ENCODE measurements at regions not wholly inside any gene's neighbourhood (a gene's known extent, or its start where the extent isn't known, plus 50 kb on each side); places are given as distances from the start of the nearest gene placed in this dataset.

DNA sequence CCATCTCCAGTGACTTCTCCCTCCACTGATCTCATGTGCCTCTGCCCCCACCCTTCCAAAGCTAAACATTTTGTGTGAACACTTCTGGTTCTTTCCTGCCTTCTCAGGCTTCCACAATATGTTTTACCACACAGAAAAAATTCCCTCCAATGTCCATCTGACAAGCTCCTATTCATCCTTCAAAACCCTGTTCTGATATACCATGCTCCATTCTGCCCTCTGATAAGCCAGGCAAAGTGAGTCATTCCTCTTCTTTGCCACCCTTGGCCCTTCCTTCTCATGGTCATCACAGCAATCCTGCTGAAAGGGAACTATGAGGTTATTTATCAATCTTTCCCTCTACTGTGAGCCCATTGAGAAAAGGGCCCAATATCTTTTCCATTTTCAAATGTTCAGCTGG is 97.6 kb downstream of the BARX1 start:
- TF ChIP-seq, protein P1, sequence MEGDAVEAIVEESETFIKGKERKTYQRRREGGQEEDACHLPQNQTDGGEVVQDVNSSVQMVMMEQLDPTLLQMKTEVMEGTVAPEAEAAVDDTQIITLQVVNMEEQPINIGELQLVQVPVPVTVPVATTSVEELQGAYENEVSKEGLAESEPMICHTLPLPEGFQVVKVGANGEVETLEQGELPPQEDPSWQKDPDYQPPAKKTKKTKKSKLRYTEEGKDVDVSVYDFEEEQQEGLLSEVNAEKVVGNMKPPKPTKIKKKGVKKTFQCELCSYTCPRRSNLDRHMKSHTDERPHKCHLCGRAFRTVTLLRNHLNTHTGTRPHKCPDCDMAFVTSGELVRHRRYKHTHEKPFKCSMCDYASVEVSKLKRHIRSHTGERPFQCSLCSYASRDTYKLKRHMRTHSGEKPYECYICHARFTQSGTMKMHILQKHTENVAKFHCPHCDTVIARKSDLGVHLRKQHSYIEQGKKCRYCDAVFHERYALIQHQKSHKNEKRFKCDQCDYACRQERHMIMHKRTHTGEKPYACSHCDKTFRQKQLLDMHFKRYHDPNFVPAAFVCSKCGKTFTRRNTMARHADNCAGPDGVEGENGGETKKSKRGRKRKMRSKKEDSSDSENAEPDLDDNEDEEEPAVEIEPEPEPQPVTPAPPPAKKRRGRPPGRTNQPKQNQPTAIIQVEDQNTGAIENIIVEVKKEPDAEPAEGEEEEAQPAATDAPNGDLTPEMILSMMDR (conservative IDR thresholded peaks at IDR 0.05 in 1 of 2, IDR thresholded peaks at IDR 0.05 in 1 of 2; ENCODE audit: extremely low read depth in 1 of 2, insufficient read depth in 1 of 2, low read depth in 1 of 2, low read length in 2 of 2), result no peak
- no peak for TF ChIP-seq EZH2 (IDR thresholded peaks at IDR 0.05; ENCODE audit: borderline replicate concordance, low read length)
